Hematopoietic multipotent progenitor cell treated with erythropoietin and hydrocortisone succinate and interleukin-3 and kit ligand, for 17 days (in vitro differentiated cells): ENCODE measurements at regions not wholly inside any gene's neighbourhood (a gene's known extent, or its start where the extent isn't known, plus 50 kb on each side); places are given as distances from the start of the nearest gene placed in this dataset.

Experiments used
- DNase-seq: peaks from one replicate; pipeline ENCODE4 v3.0.0-alpha.2; 2015; ENCODE audit warnings: low spot score

DNA sequence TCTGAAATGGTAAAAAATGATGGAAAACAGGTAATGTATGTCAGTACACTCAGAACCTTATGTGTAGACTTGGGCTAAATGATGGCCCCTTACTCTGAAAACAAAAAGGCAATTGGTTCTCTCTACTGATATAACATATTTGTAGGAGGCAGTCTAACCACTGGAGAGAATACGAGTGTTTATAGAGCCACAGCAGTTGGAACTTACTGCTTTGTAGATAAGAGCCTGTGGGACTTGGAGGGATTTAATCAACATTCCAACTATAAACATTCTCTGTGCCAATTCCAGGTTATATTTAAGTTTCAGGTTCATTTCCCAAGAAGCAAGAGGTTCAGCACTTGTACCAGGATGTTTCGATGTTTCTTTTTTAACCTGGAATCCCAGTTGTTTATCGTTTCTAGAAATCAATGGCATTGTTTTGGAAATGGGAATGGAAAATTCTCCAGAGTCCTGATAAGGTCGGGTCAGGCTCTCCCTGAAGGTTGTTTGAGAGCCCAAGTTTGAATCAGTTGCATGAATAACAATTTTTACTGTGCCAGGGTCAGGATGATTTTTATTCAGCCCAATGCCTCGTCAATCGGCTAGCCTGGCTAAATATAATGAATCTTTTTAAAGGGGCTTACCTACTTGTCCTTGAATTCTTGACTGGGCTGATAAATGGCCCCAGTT, 278.4 kb upstream of the FAM98A start:
- no peak for DNase-seq

DNA sequence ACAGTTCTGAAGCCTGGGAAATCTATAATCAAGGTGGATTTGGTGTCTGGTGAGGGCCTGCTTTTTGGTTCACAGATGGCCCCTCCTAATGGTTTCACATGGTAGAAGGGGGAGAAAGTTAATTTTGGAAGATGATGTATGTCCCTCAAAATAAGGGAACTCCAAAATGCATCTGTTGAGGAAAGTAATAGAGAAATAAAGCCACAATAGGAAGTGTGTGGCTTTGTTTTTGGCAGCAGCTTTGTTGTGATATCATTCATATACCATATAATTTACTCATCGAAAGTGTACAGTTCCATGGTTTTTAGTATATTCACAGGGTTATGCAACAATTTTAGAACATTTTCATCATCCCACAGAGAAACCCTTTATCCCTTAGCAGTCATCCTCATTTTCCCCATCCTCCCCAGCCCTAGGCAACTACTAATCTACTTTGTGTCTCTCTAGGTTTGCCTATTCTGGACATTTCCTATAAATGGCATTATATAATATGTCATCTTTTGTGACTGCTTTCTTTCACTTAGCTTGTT, 274.0 kb upstream of the FAM98A start:
- DNase-seq: no peak

DNA sequence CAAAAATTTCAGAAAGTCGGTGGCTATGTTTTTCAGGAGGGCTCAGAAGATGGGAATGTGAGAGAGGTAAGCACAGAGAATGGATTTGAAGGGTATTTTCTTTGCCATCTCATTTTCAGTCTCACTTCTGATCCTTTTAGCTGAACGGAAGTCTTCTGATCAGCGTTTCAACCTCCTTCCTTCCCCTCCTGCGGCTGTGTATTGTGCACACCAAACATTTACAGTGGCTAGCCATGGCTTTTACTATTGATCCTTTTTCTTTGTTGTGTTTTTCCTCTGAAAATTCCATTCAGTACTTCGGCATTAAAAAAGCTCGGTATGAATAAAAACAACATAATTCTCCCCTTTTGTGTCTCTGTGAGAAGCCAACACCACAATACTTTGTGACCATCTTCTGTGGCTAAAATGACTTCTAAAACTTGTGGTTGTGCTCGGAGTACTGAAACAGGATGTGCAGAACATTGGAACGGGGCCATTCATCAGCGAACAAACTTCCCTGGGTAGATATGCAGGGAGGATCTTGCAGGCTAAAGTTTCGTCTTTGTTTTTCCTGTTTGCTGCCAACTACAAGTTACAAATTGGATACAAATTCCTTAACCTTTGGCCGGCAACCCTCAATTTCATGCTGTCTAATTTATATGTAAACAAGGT, 260.8 kb upstream of the FAM98A start:
- no peak for DNase-seq

DNA sequence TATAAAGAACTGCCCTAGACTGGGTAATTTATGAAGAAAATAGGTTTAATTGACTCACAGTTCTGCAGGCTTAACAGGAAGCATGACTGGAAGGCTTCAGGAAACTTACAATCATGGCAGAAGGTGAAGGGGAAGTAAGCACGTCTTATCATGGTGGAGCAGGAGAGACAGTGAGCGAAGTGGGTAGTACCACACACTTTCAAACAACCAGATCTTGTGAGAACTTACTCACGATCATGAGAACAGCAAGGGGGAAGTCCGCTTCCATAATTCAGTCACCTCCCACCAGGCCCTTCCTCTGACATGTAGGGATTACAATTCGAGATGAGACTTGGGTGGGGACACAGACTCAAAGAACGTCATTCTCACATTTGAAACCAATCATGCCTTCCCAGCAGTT, 260.1 kb upstream of the FAM98A start:
- no peak for DNase-seq

DNA sequence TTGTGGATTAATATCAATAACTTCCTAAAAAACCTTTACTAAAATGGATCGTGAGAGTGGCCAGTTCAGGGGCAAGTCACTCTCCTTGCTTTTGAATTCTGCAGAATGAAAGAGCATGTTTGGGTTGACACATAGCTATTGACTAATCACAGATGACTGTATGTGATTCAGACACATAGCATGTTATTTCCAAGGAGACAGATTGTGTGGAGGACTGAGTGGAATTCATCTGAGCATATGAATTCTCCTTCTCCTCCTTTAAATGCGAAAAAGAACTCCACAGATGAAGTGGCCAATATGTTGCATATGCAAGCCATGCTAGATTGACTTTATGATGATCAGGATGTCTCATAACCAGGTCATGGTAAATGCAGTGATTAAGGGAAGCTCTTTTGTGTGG, 249.4 kb upstream of the FAM98A start:
- no peak for DNase-seq

DNA sequence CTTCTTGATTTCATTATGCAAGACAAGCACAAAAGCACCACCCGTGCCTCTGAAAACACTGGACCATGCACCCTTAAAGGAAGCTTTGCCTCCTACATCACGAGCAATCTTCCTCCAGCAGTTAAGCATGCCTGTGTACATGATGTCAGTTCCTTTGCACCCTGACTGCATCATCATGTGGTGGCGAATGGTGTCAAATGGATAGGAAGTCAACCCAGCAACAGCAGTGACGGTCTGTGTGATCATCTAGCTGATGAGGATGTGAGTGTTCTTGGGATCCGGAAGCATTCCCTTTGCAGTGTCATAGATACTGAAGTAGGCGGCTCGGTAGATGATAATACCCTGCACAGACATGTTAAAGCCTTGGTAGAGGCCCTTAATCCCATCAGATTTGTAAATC, 240.7 kb upstream of the FAM98A start:
- no peak for DNase-seq

DNA sequence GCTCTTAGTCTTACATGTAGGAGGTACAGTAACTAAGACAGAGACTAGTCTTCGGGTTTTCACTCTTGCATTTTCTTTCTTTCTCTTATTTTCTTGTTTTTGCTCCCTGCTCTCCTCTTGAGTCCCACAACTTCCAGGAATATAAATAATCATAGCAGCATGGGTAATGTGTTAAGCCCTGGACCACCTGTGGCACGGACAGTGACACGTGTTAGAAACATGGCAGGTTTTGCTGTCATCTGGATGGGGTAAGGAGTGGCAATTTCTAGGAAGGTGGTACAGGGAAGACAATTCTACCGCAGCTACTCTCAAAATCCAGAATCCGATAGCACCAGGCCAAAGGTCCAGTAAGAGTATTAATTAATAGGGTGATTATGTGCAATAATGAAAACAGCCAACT, 237.5 kb upstream of the FAM98A start:
- no peak for DNase-seq

DNA sequence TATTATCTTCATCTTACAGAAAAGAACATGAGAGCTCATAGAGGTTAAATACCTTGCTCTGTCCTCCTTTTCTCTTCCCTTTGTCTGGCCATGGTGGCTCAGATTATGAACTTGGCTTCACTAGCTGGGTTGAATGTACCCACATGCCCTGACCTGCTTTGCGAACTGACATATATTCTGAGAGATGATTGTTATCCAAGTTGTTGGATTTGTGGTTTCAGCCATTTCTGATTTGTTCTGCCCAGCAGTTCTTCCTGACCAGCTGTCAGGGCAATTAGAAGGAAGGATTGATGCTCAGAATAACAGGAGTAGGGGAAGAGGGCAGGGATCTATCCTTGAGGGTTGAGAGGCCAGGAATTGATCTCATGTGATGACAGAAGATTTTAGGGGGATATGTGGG, 236.8 kb upstream of the FAM98A start:
- no peak for DNase-seq

DNA sequence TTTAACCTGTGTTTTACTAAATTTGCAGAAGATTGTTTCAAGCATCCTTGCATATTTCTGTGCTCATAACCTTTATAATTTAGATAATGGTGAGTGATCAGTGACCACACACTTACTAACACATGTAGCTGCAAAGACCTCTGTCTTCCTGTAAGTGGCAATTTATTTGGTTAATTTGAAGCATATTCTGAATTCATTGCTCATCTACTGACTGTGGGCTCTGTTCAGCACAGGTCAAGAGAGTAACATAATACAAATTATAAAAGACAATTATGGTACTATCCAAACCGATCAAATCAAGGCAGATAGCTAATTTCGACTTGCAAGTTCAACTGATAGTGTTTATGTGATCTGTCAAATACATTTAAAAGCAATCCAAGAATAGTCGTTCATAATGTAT, 223.9 kb upstream of the FAM98A start:
- no peak for DNase-seq

DNA sequence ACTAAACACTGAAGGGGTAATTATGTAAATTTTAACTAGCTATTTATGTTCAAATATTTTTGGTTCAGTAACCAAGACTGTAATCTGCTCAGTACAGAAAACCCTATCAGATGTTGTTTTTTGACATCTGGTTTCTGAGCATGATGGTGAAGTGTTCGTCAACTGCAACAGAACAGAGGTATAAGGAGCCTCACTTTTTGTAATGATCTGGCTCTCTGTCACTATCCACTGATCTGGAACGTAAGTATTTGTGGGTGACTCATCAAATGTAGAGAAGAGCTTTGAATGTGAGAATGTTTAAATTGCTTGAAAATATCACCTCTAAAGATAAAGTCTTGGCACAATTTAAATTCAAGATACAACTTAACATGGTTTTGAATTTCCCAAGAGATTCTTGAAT, 213.6 kb upstream of the FAM98A start:
- DNase-seq: no peak

DNA sequence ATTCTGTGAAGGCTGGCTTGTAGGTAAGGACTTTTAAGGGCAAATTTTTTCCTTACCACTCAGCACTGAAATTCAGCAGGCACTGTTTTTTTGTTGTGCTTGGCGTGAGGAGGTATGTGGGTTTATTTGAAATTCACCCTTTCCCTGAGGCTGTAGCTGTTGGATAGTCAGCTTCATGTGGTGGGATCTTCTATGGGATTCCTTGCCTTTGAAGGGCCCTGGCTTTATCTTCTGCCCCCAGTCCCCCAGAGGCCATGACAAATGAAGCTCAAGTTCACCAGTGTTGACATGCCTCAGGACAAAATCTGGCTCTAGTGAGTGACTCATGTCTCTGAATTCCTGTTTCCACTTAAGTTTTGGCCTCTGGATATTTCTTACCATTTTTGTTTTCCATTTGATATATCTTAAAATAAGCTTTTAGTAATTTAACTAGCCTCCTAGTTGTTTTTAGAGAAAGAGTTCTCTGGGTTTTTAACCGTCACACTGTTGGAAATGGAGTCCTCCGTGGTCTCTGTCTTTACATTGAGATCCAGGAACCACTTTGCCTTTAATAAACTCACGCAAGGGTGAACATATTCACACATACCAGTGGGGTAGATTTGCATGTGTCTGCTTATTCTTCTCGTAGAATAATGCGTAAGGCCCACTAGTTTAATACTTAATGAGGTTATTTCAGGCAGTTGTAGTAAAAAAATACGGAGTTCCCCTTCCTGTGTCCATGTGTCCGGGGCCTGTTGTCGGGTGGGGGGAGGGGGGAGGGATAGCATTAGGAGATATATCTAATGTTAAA, 211.1 kb upstream of the FAM98A start:
- no peak for DNase-seq

DNA sequence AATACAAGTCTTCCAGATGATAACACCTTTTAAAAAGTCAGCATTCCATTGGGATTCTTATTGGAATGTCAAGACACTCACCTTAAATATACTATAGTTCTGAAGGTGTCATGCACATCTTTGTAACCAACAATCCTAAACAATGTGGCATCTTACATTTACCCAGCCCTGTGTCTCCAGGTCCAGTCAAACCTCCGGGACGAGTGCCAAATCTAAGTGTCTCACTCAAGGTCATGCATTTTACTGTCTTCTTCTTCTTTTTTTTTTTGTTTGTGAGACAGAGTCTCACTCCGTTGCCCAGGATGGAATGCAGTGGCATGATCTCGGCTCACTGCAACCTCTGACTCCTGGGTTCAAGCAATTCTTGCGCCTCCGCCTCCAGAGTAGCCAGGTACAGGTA, 206.9 kb upstream of the FAM98A start:
- DNase-seq: no peak

DNA sequence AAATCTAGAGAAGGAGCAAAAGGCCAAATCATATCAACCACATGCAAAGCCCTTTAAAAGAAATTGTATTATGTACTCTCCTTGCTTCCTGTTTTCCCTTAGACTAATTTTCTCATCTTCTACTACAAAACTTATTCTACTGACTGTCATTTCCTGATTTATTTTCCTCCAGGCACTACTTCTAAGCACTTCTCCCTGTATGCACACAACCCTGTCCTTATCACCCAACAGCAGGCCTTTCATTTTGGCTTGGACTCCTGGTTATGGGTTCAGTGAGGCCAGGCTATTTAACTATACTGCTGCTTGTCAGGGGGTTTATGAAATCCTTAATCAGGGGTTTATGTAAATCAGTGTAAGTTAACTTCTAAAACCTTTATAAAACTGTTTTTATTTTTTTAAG, 205.1 kb upstream of the FAM98A start:
- no peak for DNase-seq

DNA sequence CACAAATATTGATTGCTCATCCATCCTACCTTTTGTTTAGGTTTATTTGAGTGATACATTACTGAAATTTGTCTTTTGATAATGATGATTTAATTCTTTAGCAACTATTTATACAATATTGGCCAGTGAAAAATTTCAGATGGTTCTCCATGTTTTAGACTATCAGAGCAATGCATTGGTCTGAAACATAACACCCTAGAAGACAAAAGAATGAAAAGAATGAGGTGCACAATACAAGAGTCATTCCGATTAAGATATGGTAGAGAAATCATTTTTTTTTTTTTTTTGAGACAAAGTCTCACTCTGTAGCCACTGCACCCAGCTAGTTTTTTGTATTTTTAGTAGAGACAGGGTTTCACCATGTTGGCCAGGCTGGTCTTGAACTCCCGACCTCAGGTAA, 197.4 kb upstream of the FAM98A start:
- no peak for DNase-seq

DNA sequence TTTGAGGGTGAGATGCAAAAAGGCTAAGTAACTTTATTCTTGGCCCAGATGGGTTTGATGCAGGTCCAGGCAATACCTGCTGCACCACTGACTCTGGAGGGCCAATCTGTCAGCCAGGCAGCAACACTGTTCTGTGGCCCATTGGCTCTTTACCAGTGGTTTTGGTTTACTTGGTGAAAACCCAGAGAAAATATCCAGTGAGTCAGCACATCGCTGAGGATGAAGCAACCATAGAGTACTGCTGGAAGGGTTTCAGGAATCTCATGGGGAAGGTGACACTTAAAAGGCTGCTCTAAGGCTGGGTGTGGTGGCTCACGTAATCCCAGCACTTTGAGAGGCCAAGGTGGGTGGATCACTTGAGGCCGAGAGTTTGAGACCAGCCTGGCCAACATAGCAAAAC, 192.5 kb upstream of the FAM98A start:
- no peak for DNase-seq

DNA sequence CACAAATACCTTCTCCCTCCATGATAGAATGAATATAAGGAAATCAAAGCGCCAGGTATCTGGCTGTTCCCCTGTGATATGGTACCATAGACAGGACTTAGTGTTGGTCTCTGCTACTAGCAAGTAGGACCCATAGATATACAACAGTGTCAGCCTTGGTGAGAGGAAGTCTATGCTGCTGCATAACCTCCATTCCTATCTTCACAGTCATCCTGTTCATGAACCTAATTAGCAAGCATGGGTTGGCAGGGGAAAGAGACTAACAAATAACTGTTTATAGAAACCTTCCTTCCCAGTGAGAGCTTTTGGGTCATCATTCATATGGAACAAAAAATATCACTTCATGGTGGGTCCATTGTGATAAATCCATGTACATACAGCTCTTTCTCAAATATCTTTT, 188.9 kb upstream of the FAM98A start:
- no peak for DNase-seq

DNA sequence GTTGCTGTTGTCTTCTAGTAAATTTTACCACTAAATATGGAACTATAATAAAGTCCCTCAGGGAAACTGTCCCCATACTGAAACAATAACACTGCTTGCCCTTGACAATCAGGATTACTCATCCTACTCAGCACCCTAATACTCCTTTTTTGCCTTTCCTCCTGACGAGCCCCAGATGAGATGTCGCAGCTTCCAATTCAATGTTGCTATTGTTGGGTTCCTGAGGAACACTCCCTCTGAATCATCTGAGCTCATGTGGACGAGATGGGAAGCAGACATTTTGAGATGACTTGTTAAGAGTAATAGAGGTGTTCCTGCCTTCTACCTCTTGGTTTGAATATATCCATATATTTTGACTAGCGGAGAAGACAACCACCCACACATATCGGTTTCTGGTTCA, 187.8 kb upstream of the FAM98A start:
- no peak for DNase-seq

DNA sequence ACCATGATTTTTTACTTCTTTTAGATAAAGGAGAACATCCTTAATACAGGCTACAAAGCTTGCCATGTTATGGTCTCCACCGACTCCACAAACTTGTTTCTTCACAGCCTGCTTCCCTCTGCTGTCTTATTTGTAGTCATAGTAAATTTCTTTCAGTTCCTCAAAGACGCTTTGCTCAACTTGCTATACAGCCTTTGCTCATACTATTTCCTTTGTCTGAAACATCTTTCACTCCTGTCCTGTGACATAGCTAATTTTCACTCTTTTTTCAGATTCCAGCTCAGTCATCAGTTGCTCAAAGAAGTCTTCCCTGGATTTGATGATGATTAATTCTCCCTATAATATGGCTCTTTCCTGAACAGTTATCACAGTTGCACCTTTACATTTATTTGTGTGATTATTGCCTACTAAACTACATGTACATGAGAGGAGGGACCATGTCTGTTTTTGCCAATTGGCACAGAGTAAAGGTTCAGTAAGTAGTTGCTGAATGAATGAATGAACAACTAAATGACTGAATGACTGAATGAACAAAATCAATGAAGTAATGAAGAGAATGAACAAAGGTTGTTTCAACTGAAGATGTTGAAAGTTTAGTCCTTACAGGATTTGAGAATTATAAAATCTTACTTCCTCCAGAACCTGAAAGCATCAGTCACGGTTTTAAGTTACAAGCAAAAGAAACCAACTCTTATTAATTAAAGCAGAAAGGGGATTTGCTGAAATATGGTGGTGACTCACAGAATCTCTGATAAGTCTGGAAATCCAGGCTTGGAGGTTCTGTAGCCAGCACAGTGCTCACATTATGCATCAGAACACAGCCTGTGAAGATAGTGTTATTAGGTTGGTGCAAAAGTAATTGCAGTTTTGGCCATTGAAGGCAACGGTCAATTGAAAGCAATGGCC, 186.4 kb upstream of the FAM98A start:
- DNase-seq: no peak

DNA sequence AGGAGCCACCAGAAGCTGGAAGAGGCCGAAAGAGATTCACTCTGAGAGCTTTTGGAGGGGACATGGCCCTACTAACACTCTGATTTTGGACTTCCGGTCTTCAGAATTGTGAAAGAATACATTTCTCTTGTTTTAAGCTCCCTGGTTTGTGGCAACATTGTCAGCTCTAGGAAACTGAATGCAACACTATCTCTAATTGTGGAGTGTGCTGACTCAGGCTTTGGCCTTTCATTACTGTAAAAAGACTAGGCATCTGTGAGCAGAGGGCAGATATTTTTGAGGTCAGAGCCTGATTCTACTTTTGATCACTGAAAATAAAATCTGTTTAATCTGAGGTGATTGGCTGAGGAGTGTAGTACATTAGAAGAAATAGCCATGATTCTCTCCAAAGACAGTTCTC, 185.4 kb upstream of the FAM98A start:
- no peak for DNase-seq

DNA sequence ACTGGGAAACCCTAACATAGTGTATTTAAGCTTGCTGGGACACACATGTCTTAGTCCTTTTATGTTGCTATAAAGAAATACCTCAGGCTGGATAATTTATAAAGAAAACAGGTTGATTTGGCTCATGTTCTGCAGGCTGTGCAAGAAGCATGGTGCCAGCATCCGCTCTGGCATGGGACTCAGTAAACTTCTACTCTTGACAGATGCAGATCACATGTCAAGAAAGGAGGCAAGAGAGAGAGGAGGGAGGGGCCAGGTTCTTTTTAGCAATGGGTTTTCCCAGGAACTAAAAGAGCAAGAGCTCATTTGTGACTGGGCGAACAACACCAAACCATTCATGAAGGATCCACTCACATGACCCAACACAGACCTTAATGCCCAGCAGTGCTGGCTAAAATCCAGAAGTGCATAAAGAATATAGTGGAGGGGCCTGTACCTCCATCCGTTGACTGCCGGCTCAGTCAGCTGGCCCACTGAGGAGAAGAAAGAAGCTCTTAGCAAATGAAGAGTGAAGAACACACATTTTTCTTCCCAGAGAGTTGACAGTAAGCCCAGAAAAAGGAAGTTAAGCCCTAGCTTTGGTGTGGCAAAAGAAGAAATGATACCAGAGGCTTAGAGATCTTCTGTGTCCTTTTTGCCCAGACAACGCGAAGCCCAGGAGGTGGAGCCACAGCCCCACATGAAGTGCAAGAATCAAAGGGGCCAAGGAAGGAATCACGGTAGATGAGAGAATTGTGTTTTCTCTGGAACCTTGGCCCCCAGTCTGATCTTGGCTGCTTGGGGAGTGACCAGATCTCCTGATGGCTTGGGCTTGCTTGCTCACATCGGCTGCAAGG, 183.5 kb upstream of the FAM98A start:
- DNase-seq: no peak

DNA sequence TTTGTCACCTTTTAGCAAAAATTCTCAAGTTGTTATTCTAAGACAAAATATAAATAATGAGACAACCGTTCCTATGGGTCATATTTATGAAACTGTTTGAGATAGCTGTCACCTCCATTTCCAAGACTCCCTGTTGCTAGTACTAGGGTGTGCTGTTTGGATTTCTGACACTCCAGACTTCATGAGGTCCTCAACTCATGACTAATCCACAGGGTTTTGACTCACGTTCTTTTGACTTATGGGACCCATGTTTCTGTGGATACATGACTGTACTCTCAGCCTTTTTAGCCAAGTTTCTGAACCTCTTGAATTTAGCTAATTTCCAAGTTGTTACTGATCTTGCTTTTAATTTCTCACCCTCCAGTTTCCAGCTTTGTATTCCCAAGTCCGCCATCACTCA, 178.7 kb upstream of the FAM98A start:
- no peak for DNase-seq
